ENCODE measurements at regions not wholly inside any gene's neighbourhood (a gene's known extent, or its start where the extent isn't known, plus 50 kb on each side); places are given as distances from the start of the nearest gene placed in this dataset.
"Not testable (repeated sequence)": the region's sequence is repeated elsewhere in the genome, so short reads cannot be mapped to it uniquely, and the experiment has no call there.

GRCh38 chr10:16193241-16193640 lies 243.6 kb upstream of the PTER start:
- TF ChIP-seq POLR2A (IDR thresholded peaks at IDR 0.05) = no peak
- no peak for TF ChIP-seq POLR2AphosphoS5 (IDR thresholded peaks at IDR 0.05)
- no peak for TF ChIP-seq CTCF (IDR thresholded peaks at IDR 0.05)
- H3K4me1 ChIP-seq = no peaks in the 10 kb centered on the region
- no peak overlapping the region for H3K27ac ChIP-seq
- H3K36me3 ChIP-seq = no peaks in the 10 kb centered on the region
- no peak overlapping the region for H3K4me3 ChIP-seq
- no peaks in the 10 kb centered on the region for H3K27me3 ChIP-seq
- no peaks in the 10 kb centered on the region for H3K9me3 ChIP-seq
- DNase-seq (ENCODE audit: low spot score in 2 of 2) = no peak
- intact Hi-C loops (cut with DNase I; ENCODE audit: low total_unique reads) = no loop called here

- intact Hi-C loops (cut with DNase I; ENCODE audit: low total_unique reads) = no loop called here
- Histone ChIP-seq H3K4me3 (no peak overlapping the region), H3K4me1 (no peaks in the 10 kb centered on the region), H3K9me3 (no peaks in the 10 kb centered on the region), H3K36me3 (no peaks in the 10 kb centered on the region), H3K27ac (no peak overlapping the region), H3K27me3 (no peaks in the 10 kb centered on the region)
- DNase-seq (ENCODE audit: low spot score in 2 of 2) = no peak
- TF ChIP-seq POLR2A (IDR thresholded peaks at IDR 0.05) (no peak), POLR2AphosphoS5 (IDR thresholded peaks at IDR 0.05) (no peak), CTCF (IDR thresholded peaks at IDR 0.05) (no peak)
Measured at GRCh38 chr10:16195178-16195769, 241.5 kb upstream of the PTER start.

- Histone ChIP-seq H3K9me3 (no peaks in the 10 kb centered on the region), H3K4me3 (no peak overlapping the region), H3K27ac (no peak overlapping the region), H3K27me3 (no peaks in the 10 kb centered on the region), H3K4me1 (no peaks in the 10 kb centered on the region), H3K36me3 (no peaks in the 10 kb centered on the region)
- intact Hi-C loops (cut with DNase I; ENCODE audit: low total_unique reads) = no loop called here
- TF ChIP-seq POLR2A (IDR thresholded peaks at IDR 0.05) = no peak
- TF ChIP-seq CTCF (IDR thresholded peaks at IDR 0.05) = no peak
- TF ChIP-seq POLR2AphosphoS5 (IDR thresholded peaks at IDR 0.05) = no peak
- no peak for DNase-seq (ENCODE audit: low spot score in 2 of 2)
Measured at GRCh38 chr10:16195894-16196293, 240.9 kb upstream of the PTER start.

GRCh38 chr10:16199216-16199615 lies 237.6 kb upstream of the PTER start:
- intact Hi-C loops (cut with DNase I; ENCODE audit: low total_unique reads) = no loop called here
- Histone ChIP-seq H3K27me3 (no peaks in the 10 kb centered on the region), H3K27ac (no peak overlapping the region), H3K4me3 (no peak overlapping the region), H3K4me1 (no peaks in the 10 kb centered on the region), H3K36me3 (no peaks in the 10 kb centered on the region), H3K9me3 (peaks cover 0 to 6% of the 10 kb centered on the region in 2 donors)
- no peak for DNase-seq (ENCODE audit: low spot score in 2 of 2)
- TF ChIP-seq POLR2AphosphoS5 (IDR thresholded peaks at IDR 0.05) = no peak
- no peak for TF ChIP-seq CTCF (IDR thresholded peaks at IDR 0.05)
- TF ChIP-seq POLR2A (IDR thresholded peaks at IDR 0.05) = no peak

- H3K4me3 ChIP-seq; DNase-seq (ENCODE audit: low spot score in 2 of 2); H3K27ac ChIP-seq; intact Hi-C loops (cut with DNase I; ENCODE audit: low total_unique reads); H3K27me3 ChIP-seq; H3K4me1 ChIP-seq; H3K36me3 ChIP-seq: not testable (repeated sequence)
- H3K9me3 ChIP-seq = peaks cover 10 to 50% of the 10 kb centered on the region in 2 donors
Measured at GRCh38 chr10:16223618-16224017, 213.2 kb upstream of the PTER start.

GRCh38 chr10:16227674-16228073 lies 209.1 kb upstream of the PTER start:
- H3K36me3 ChIP-seq = no peaks in the 10 kb centered on the region
- no peaks in the 10 kb centered on the region for H3K4me1 ChIP-seq
- no peak for DNase-seq (ENCODE audit: low spot score in 2 of 2)
- no peak overlapping the region for H3K27ac ChIP-seq
- no peaks in the 10 kb centered on the region for H3K27me3 ChIP-seq
- intact Hi-C loops (cut with DNase I; ENCODE audit: low total_unique reads) = no loop called here
- TF ChIP-seq POLR2A (IDR thresholded peaks at IDR 0.05) = no peak
- TF ChIP-seq POLR2AphosphoS5 (IDR thresholded peaks at IDR 0.05) = no peak
- TF ChIP-seq CTCF (IDR thresholded peaks at IDR 0.05) = no peak
- H3K9me3 ChIP-seq = peaks cover 5 to 18% of the 10 kb centered on the region in 2 donors
- no peak overlapping the region for H3K4me3 ChIP-seq

Measured in breast epithelium (tissue), 4 donors.